ENCODE measurements at regions not wholly inside any gene's neighbourhood (a gene's known extent, or its start where the extent isn't known, plus 50 kb on each side); places are given as distances from the start of the nearest gene placed in this dataset.

DNA sequence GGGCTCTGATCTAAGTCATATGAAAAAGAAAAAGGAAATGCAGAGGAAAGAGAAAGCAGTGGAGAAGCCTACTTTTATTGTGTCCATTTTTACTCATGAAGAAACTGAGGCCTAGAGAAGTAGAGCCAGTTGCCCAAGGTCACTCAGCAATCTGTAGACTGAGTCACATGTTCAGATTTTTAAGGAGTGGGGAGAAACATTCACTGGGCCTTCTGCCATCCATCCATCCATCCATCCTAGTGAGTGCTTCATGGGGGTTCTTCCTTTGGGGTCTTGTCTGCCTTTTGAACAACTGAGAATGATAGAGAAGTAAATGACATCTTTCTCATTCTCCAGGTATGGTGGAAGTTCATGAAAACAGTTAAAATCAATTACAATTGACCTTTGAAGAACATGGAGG is 233.6 kb upstream of the SRRM4 start:
- H3K4me1 Mint-ChIP-seq (ENCODE audit: low read depth in 2 of 2) = peaks cover 0 to 4% of the 10 kb centered on the region in 2 donors
- peaks cover 0 to 14% of the 10 kb centered on the region in 2 donors for H3K27me3 Mint-ChIP-seq
- DNase-seq (ENCODE audit: low spot score) = no peak
- H3K4me3 Mint-ChIP-seq = no peak overlapping the region
- no peak overlapping the region for H3K27ac Mint-ChIP-seq
- ATAC-seq = no peak
- no peaks in the 10 kb centered on the region for H3K36me3 Mint-ChIP-seq
- H3K9me3 Mint-ChIP-seq = peaks cover 9% of the 10 kb centered on the region

DNA sequence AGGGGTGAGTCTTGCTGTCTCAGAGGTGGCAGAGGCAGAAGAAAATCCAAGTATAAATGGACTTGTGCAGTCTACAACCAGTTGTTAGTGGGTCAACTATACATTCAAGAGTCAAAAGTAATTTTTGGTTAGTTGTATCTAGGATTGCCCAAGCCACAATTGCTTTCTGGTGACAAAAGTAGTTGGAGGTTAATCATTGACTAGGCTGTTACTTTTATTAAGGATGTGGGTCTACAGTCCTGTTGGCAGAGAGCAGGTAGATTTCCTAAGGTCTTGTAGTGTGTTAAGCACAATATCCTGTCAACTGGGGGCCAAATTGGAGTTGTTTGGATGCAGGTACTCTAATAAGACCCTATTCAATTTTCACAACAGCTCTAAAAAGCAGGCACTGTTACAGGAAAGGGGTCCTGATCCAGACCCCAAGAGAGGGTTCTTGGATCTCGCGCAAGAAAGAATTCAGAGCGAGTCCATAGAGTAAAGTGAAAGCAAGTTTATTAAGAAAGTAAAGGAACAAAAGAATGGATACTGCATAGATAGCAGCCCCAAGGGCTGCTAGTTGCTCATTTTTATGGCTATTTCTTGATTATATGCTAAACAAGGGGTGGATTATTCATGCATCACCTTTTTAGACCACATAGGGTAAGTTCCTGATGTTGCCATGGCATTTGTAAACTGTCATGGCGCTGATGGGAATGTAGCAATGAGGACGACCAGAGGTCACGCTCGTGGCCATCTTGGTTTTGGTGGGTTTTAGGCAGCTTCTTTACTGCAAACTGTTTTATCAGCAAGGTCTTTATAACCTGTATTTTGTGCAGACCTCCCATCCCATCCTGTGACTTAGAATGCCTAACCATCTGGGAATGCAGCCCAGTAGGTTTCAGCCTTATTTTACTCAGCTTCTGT is 232.6 kb upstream of the SRRM4 start:
- peaks cover 0 to under 1% of the 10 kb centered on the region in 2 donors for H3K4me1 Mint-ChIP-seq (ENCODE audit: low read depth in 2 of 2)
- H3K4me3 Mint-ChIP-seq = no peak overlapping the region
- H3K9me3 Mint-ChIP-seq = peaks cover 6% of the 10 kb centered on the region
- H3K27me3 Mint-ChIP-seq = peaks cover 0 to 9% of the 10 kb centered on the region in 2 donors
- DNase-seq (ENCODE audit: low spot score) = no peak
- ATAC-seq = no peak
- H3K36me3 Mint-ChIP-seq = no peaks in the 10 kb centered on the region
- no peak overlapping the region for H3K27ac Mint-ChIP-seq

- Mint-ChIP-seq H3K9me3 (peaks cover 6% of the 10 kb centered on the region), H3K27ac (no peak overlapping the region), H3K4me1 (ENCODE audit: low read depth in 2 of 2) (no peaks in the 10 kb centered on the region), H3K27me3 (peaks cover 0 to under 1% of the 10 kb centered on the region in 2 donors), H3K4me3 (no peak overlapping the region), H3K36me3 (no peaks in the 10 kb centered on the region)
- DNase-seq (ENCODE audit: low spot score) (no peak), ATAC-seq (no peak)
These were observed 231.7 kb upstream of the SRRM4 start for GRCh38 chr12:118749646-118750045.

DNA sequence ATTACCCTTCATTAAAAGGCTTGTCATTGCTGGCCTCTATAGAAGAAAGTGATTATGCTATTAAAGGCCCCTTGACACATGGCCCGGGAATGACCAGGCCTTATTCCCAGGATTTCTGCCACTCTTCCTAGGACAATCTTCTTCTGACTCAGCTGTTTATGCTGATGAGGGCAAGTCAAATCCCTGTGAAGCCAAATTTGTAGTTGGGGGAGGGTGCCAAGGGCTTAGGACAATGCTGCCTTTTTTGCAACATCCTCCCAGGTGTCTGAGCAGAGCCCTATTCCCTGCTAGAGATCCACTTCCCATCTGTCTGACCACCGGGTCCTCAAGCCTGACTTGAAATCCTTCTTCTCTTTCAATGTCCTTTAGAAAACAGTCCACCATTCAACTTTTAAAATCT is 230.7 kb upstream of the SRRM4 start:
- DNase-seq (ENCODE audit: low spot score) (no peak), ATAC-seq (no peak)
- Mint-ChIP-seq H3K36me3 (no peaks in the 10 kb centered on the region), H3K9me3 (peaks cover 7% of the 10 kb centered on the region), H3K27ac (no peak overlapping the region), H3K4me3 (no peak overlapping the region), H3K27me3 (peaks cover 0 to 3% of the 10 kb centered on the region in 2 donors), H3K4me1 (ENCODE audit: low read depth in 2 of 2) (no peaks in the 10 kb centered on the region)

GRCh38 chr12:118751355-118751754 is 230.0 kb upstream of the SRRM4 start:
- DNase-seq (ENCODE audit: low spot score) (no peak), ATAC-seq (no peak)
- H3K27ac Mint-ChIP-seq = no peak overlapping the region
- no peaks in the 10 kb centered on the region for H3K36me3 Mint-ChIP-seq
- peaks cover 0 to 6% of the 10 kb centered on the region in 2 donors for H3K27me3 Mint-ChIP-seq
- no peaks in the 10 kb centered on the region for H3K4me1 Mint-ChIP-seq (ENCODE audit: low read depth in 2 of 2)
- no peak overlapping the region for H3K4me3 Mint-ChIP-seq
- H3K9me3 Mint-ChIP-seq = peaks cover 13% of the 10 kb centered on the region

GRCh38 chr12:118760623-118761022 is 220.7 kb upstream of the SRRM4 start:
- ATAC-seq (no peak), DNase-seq (ENCODE audit: low spot score) (no peak)
- H3K27me3 Mint-ChIP-seq = peaks cover 0 to 3% of the 10 kb centered on the region in 2 donors
- peaks cover 21% of the 10 kb centered on the region for H3K9me3 Mint-ChIP-seq
- no peak overlapping the region for H3K4me3 Mint-ChIP-seq
- no peaks in the 10 kb centered on the region for H3K36me3 Mint-ChIP-seq
- no peak overlapping the region for H3K27ac Mint-ChIP-seq
- no peaks in the 10 kb centered on the region for H3K4me1 Mint-ChIP-seq (ENCODE audit: low read depth in 2 of 2)

- no peaks in the 10 kb centered on the region for H3K27me3 Mint-ChIP-seq
- no peak overlapping the region for H3K27ac Mint-ChIP-seq
- H3K4me1 Mint-ChIP-seq (ENCODE audit: low read depth in 2 of 2) = no peaks in the 10 kb centered on the region
- DNase-seq (ENCODE audit: low spot score) (no peak), ATAC-seq (no peak)
- no peaks in the 10 kb centered on the region for H3K36me3 Mint-ChIP-seq
- peaks cover 4% of the 10 kb centered on the region for H3K9me3 Mint-ChIP-seq
- H3K4me3 Mint-ChIP-seq = no peak overlapping the region
These were observed 218.1 kb upstream of the SRRM4 start for GRCh38 chr12:118763234-118763633.

DNA sequence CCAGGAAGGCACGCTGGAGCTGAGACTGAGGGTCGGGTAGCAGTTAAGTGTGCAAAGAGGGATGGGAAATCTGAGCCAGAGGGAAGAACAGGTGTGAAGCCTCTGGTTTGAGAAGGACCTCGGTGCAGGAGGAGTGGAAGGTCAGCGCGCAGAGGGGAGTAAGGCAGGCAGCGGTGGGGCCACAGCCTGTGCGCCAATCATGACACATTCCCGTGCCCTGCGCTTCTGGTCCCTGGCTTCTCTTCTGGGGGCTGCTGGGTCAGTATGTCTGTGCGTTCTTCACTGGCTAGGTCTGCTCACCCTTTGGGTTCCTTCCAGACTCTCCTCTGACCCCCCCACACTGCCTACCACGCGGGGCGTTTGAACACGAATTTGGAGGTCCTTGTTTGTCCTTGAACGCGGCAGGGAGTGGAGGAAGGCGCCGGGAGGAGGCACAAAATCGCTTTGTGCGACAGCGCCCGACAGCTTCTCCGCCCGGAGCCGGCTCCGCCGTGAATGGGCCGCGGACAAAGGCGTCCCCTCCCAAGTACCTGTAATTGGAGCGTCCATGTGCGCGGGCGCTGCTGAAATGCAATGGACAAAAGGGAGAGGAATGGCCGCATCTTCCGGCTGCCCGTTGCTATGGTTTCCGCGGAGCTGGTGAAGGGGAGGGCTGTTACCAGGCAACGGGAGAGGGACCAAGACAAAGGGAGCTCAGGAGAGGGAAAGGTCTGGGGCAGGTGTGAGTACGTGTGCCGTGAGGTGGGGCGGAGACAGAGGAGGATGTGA is 207.2 kb upstream of the SRRM4 start:
- DNase-seq (ENCODE audit: low spot score) = no peak
- H3K36me3 Mint-ChIP-seq = no peaks in the 10 kb centered on the region
- H3K4me1 Mint-ChIP-seq (ENCODE audit: low read depth in 2 of 2) = no peaks in the 10 kb centered on the region
- peaks cover 13 to 44% of the 10 kb centered on the region in 2 donors for H3K27me3 Mint-ChIP-seq
- H3K27ac Mint-ChIP-seq = no peak overlapping the region
- peaks cover 10% of the 10 kb centered on the region for H3K9me3 Mint-ChIP-seq
- H3K4me3 Mint-ChIP-seq = no peak overlapping the region
- no peak for ATAC-seq

DNA sequence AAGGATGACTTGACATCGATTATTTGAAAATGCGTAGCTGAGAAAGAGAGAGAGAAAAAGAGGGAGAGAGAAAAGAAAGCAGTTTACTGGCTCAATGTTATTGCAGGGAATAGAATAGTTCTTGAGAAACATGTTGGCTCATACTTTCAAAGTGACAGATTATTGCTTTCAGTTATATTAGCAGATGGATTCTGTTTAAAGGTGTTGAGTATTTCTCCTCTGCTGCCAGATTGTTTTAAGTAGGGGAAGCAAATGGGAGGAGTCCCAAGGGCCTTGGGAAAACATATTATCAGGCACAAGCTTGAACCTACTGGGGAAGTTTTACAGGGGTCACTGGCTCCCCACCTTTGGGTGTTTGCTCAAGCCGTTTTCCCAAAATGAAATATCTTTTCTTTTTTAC is 203.8 kb upstream of the SRRM4 start:
- Mint-ChIP-seq H3K36me3 (no peaks in the 10 kb centered on the region), H3K27ac (no peak overlapping the region)

DNA sequence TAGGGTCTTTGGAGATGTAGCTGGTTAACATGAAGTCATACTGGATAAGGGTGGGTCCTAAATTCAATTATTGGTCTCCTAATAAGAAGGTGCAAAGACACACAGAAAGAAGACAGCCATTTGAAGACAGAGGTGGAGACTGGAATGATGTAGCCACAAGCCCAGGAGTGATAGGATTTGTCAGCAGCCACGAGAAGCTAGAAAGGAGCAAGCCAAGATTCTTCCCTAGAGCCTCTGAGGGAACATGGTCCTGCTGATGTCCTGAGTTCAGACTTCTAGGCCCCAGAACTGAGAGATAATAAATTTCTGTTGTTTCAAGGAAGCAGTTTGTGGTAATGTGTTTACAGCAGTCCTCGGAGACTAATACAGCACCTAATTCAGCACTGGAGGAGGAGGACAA is 203.3 kb upstream of the SRRM4 start:
- ATAC-seq = no peak
- H3K27me3 Mint-ChIP-seq = peaks cover 13 to 24% of the 10 kb centered on the region in 2 donors

More for the DNA sequence above, 203.8 kb upstream of the SRRM4 start:
- Mint-ChIP-seq H3K9me3 (peaks cover 5% of the 10 kb centered on the region), H3K4me1 (ENCODE audit: low read depth in 2 of 2) (no peaks in the 10 kb centered on the region), H3K4me3 (no peak overlapping the region), H3K27me3 (peaks cover 13 to 28% of the 10 kb centered on the region in 2 donors)
- ATAC-seq (no peak), DNase-seq (ENCODE audit: low spot score) (no peak)

GRCh38 chr12:118780939-118781338 is 200.4 kb upstream of the SRRM4 start:
- H3K4me3 Mint-ChIP-seq = no peak overlapping the region
- H3K36me3 Mint-ChIP-seq = no peaks in the 10 kb centered on the region
- peaks cover 3 to 6% of the 10 kb centered on the region in 2 donors for H3K27me3 Mint-ChIP-seq
- no peak overlapping the region for H3K27ac Mint-ChIP-seq
- DNase-seq (ENCODE audit: low spot score) (no peak), ATAC-seq (no peak)
- no peaks in the 10 kb centered on the region for H3K4me1 Mint-ChIP-seq (ENCODE audit: low read depth in 2 of 2)
- peaks cover 5% of the 10 kb centered on the region for H3K9me3 Mint-ChIP-seq

More for the DNA sequence above, 203.3 kb upstream of the SRRM4 start:
- Mint-ChIP-seq H3K27ac (no peak overlapping the region), H3K4me3 (no peak overlapping the region), H3K36me3 (no peaks in the 10 kb centered on the region), H3K9me3 (peaks cover 5% of the 10 kb centered on the region), H3K4me1 (ENCODE audit: low read depth in 2 of 2) (no peaks in the 10 kb centered on the region)
- no peak for DNase-seq (ENCODE audit: low spot score)

DNA sequence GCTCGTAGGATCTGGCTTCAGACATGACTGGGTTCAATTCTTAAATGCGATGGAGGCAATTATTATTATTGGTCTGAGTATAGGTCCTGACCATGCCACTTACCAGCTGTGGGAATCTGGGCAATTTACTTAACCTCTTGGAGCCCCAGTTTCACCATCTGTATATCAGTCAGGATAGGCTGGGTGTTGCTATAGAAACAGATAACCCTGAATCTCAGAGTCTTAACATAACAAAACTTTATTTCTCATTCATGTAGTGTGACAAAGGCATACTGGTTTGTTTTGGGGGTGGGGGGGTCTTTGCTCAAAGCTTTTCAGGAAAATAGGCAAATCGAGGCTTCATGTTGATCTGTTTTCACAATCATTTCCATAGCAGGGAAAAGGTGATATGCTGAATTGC is 199.6 kb upstream of the SRRM4 start:
- DNase-seq (ENCODE audit: low spot score) = no peak
- H3K4me1 Mint-ChIP-seq (ENCODE audit: low read depth in 2 of 2) = no peaks in the 10 kb centered on the region
- no peaks in the 10 kb centered on the region for H3K9me3 Mint-ChIP-seq
- H3K27me3 Mint-ChIP-seq = peaks cover 3 to 6% of the 10 kb centered on the region in 2 donors
- no peak for ATAC-seq
- H3K4me3 Mint-ChIP-seq = no peak overlapping the region
- no peaks in the 10 kb centered on the region for H3K36me3 Mint-ChIP-seq
- H3K27ac Mint-ChIP-seq = no peak overlapping the region

- Mint-ChIP-seq H3K36me3 (no peaks in the 10 kb centered on the region), H3K4me1 (ENCODE audit: low read depth in 2 of 2) (no peaks in the 10 kb centered on the region), H3K4me3 (no peak overlapping the region), H3K27me3 (peaks cover 0 to 3% of the 10 kb centered on the region in 2 donors), H3K27ac (no peak overlapping the region), H3K9me3 (no peaks in the 10 kb centered on the region)
- peak in 1 of 2 donors; percentile 48 for ATAC-seq
- DNase-seq (ENCODE audit: low spot score) = no peak
These were observed 197.6 kb upstream of the SRRM4 start for GRCh38 chr12:118783703-118784102.

GRCh38 chr12:118790578-118790977 is 190.8 kb upstream of the SRRM4 start:
- ATAC-seq (no peak), DNase-seq (ENCODE audit: low spot score) (no peak)
- Mint-ChIP-seq H3K9me3 (peaks cover 4% of the 10 kb centered on the region), H3K4me1 (ENCODE audit: low read depth in 2 of 2) (no peaks in the 10 kb centered on the region), H3K36me3 (no peaks in the 10 kb centered on the region), H3K27me3 (peaks cover 0 to 8% of the 10 kb centered on the region in 2 donors), H3K4me3 (no peak overlapping the region), H3K27ac (no peak overlapping the region)

Data from natural killer cell treated with Interleukin-12 subunit alpha and Interleukin-12 subunit beta and Interleukin-15 and Interleukin-18, amount 100 ng/mL, for 72 hours (primary cell).